BLaER1 treated with 17β-estradiol and CSF1 and Interleukin-3, amounts not matched to agents 10 nM and 100 nM (cell line): ENCODE measurements at regions not wholly inside any gene's neighbourhood (a gene's known extent, or its start where the extent isn't known, plus 50 kb on each side); places are given as distances from the start of the nearest gene placed in this dataset.

Experiments
- H3K27ac ChIP-seq, 11 experiments: shearing (Covaris generic); formaldehyde crosslinking; 2 replicates each; pipeline ENCODE4 v1.8.1; 2022
- H3K27me3 ChIP-seq, 11 experiments: shearing (Covaris generic); formaldehyde crosslinking; 2 replicates each; pipeline ENCODE4 v1.8.1; 2022
- H3K36me3 ChIP-seq, 11 experiments: shearing (Covaris generic); formaldehyde crosslinking; 2 replicates each; pipeline ENCODE4 v1.8.1; 2022
- H3K4me1 ChIP-seq, 10 experiments: shearing (Covaris generic); formaldehyde crosslinking; 2 replicates each; pipeline ENCODE4 v1.8.1; 2022
- H3K4me2 ChIP-seq, 11 experiments: shearing (Covaris generic); formaldehyde crosslinking; 2 replicates each; pipeline ENCODE4 v1.8.1; 2022
- H3K4me3 ChIP-seq, 10 experiments: shearing (Covaris generic); formaldehyde crosslinking; 2 replicates each; pipeline ENCODE4 v1.8.1; 2022
- H3K9ac ChIP-seq, 11 experiments: shearing (Covaris generic); formaldehyde crosslinking; 2 replicates each; pipeline ENCODE4 v1.8.1; 2022
- H3K9me3 ChIP-seq, 11 experiments: shearing (Covaris generic); formaldehyde crosslinking; replicated peaks in 1 of 11; 2 replicates each; pipeline ENCODE4 v1.8.1; 2022
- H4K20me1 ChIP-seq, 11 experiments: shearing (Covaris generic); formaldehyde crosslinking; 2 replicates each; pipeline ENCODE4 v1.8.1; 2022
- Cebpa-rat ChIP-seq, 11 experiments: shearing (Covaris generic); IDR thresholded peaks; 2 replicates each; pipeline ENCODE4 v1.8.1; 2022

DNA sequence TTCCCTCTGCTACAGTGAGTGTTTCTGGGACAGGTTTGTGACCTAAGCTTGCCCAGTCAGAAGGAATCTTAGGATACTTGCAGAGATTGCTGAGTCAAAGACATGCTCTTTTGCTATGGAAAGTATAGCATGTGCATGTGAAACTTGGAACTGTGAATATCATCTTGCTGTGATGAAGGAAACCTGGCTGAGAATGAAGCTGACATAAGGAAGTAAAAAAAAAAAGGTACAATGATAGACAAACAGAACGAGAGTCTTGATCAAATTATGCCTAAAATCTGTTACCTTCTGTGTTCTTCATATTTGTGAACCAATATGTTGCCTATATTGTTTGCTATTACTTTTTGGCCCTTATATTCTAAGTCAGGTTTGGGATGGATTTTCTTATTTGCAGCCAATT is 525.7 kb downstream of the NPIPA7 start:
- Histone ChIP-seq H3K27me3 (no peaks in the 10 kb centered on the region), H3K27ac (no peak overlapping the region), H3K9me3 (peaks cover 25 to 47% (median 36%) of the 10 kb centered on the region in 11 experiments), H3K36me3 (no peaks in the 10 kb centered on the region), H3K9ac (no peak overlapping the region), H3K4me2 (no peak overlapping the region), H4K20me1 (no peaks in the 10 kb centered on the region), H3K4me1 (peaks cover 0 to 5% (median 2%) of the 10 kb centered on the region in 10 experiments; a peak in 6 of 20 replicates), H3K4me3 (no peak overlapping the region)
- no peak for TF ChIP-seq Cebpa-rat (IDR thresholded peaks at IDR 0.05)

DNA sequence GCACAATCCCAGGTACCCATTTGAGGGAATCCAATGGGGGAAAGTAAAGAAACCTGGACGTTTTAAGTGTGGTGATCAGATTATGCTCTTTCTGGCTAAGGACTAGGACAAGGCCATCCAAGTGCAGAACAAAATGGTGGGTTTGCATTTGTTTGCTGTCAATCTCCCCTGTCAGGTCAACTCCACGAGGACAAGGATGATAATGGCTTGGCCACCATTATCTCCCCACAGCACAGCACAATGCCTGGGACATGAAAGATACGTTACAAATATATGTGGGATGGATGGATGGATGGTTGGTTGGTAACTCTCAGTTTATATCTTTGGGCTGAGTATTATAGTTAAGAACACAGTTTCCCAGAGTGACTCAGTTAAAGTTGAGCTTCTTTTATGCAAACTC is 526.9 kb downstream of the NPIPA7 start:
- Histone ChIP-seq H3K9me3 (peaks cover 22 to 35% (median 27%) of the 10 kb centered on the region in 11 experiments), H3K4me2 (no peak overlapping the region), H4K20me1 (no peaks in the 10 kb centered on the region), H3K27ac (no peak overlapping the region), H3K27me3 (no peaks in the 10 kb centered on the region), H3K4me3 (no peak overlapping the region), H3K4me1 (peaks cover 0 to 10% (median 3%) of the 10 kb centered on the region in 10 experiments; a peak in 6 of 20 replicates), H3K9ac (no peak overlapping the region), H3K36me3 (no peaks in the 10 kb centered on the region)
- no peak for TF ChIP-seq Cebpa-rat (IDR thresholded peaks at IDR 0.05)

DNA sequence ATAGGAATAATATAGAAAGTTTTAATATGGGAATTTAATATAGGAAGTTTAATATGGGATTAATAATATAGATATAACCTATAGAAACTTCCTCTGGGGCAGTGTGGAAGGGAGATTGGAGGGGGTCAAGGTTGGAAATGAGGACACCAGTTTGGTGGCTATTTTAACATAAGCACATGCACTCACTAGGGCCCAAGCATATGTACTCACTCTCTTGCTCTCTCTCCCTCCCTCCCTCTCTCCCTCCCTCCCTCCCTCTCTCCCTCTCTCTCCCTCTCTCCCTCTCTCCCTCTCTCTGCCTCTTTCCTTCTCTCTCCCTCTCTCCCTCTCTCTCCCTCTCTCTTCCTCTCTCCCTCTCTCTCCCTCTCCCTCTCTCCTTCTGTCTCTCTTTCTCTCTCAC is 528.1 kb downstream of the NPIPA7 start:
- Histone ChIP-seq H3K4me2 (no peak overlapping the region), H3K9ac (no peak overlapping the region)
- TF ChIP-seq Cebpa-rat (IDR thresholded peaks at IDR 0.05), result no peak

DNA sequence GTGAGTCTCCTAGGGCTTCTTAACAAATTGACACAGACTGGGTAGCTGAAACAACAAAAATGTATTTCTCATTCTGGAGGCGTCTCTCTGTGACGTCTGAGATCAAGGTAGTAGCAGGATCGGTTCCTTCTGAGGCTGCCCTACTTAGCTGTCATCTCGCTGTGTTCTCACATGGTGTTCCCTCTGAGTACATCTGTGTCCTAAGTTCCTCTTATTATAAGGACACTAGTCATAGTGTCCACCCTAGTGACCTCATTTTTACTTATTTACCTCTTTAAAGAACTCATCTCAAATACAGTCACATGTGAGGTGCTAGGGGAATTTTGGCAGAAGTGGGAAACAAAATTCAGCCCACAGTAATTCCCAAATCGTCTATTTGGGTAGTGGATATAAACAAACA is 529.1 kb downstream of the NPIPA7 start:
- peaks cover 0 to 10% (median 3%) of the 10 kb centered on the region in 10 experiments; a peak in 6 of 20 replicates for H3K4me1 ChIP-seq

More for the DNA sequence above, 528.1 kb downstream of the NPIPA7 start:
- Histone ChIP-seq H3K4me3 (no peak overlapping the region), H3K36me3 (no peaks in the 10 kb centered on the region), H4K20me1 (no peaks in the 10 kb centered on the region), H3K4me1 (peaks cover 0 to 10% (median 3%) of the 10 kb centered on the region in 10 experiments; a peak in 6 of 20 replicates), H3K27ac (no peak overlapping the region), H3K9me3 (peaks cover 19 to 32% (median 22%) of the 10 kb centered on the region in 11 experiments; a peak in 21 of 22 replicates), H3K27me3 (no peaks in the 10 kb centered on the region)

DNA sequence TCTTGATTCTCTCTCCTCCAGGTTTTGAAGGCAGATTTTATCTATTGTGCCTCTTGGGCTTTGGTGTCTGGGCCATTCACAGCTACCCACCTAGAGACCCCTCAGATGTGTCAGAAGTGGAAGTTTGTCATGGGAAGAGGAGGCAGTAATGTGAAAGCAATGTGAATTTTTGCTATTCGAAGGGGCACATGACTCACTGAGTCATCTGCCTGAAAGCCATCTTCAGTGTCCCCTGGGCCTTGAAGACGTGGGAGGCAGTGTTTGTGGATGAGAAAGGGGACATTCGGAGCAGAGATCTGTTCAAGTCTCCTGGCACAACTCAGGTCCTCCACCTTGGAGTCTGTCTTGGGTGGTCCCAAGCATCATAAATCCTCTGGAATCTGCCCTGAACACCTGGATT is 530.2 kb downstream of the NPIPA7 start:
- Histone ChIP-seq H3K4me1 (peaks cover 0 to 10% (median 3%) of the 10 kb centered on the region in 10 experiments; a peak in 6 of 20 replicates), H3K36me3 (no peaks in the 10 kb centered on the region), H3K4me2 (0 out of 22 replicates have a peak overlapping the region, but pooled peaks of 5 of the 11 experiments have one; percentile 8 to 29 (median 19)), H4K20me1 (no peaks in the 10 kb centered on the region), H3K4me3 (no peak overlapping the region), H3K9me3 (peaks cover 3 to 15% (median 12%) of the 10 kb centered on the region in 11 experiments; a peak in 13 of 22 replicates), H3K9ac (no peak overlapping the region), H3K27ac (no peak overlapping the region), H3K27me3 (no peaks in the 10 kb centered on the region)
- TF ChIP-seq Cebpa-rat (IDR thresholded peaks at IDR 0.05), result no peak

More for the DNA sequence above, 529.1 kb downstream of the NPIPA7 start:
- H4K20me1 ChIP-seq, result no peaks in the 10 kb centered on the region
- peaks cover 11 to 24% (median 17%) of the 10 kb centered on the region in 11 experiments; a peak in 21 of 22 replicates for H3K9me3 ChIP-seq
- no peaks in the 10 kb centered on the region for H3K36me3 ChIP-seq
- no peak overlapping the region for H3K9ac ChIP-seq
- no peak for TF ChIP-seq Cebpa-rat (IDR thresholded peaks at IDR 0.05)
- H3K4me2 ChIP-seq, result no peak overlapping the region
- H3K27me3 ChIP-seq, result no peaks in the 10 kb centered on the region
- no peak overlapping the region for H3K27ac ChIP-seq
- H3K4me3 ChIP-seq, result no peak overlapping the region

DNA sequence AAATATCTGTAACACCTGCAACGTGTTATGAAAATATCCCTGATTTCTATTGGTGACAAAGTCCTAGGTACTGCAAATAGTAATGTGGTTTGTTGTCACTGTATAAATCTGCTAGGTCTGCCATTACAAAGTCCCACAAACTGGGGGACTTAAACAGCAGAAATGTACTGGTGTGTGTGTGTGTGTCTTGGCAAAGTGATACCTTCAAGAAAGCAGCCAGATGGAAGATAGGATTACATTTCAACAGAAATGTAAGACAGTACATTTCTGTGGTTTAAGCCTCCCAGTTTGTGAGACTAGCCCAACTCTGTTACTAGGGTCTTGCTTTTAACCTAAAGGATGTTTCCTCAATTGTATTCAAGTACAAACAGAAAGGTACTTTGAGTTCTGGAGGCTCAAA is 531.7 kb downstream of the NPIPA7 start:
- H3K4me1 ChIP-seq, result peaks cover 0 to 10% (median 3%) of the 10 kb centered on the region in 10 experiments; a peak in 6 of 20 replicates
- peaks cover 0 to 13% (median 9%) of the 10 kb centered on the region in 11 experiments; a peak in 11 of 22 replicates for H3K9me3 ChIP-seq
- no peak overlapping the region for H3K9ac ChIP-seq
- no peak overlapping the region for H3K4me2 ChIP-seq
- no peaks in the 10 kb centered on the region for H3K27me3 ChIP-seq
- no peak for TF ChIP-seq Cebpa-rat (IDR thresholded peaks at IDR 0.05)
- H3K27ac ChIP-seq, result no peak overlapping the region
- H3K36me3 ChIP-seq, result no peaks in the 10 kb centered on the region
- no peaks in the 10 kb centered on the region for H4K20me1 ChIP-seq
- H3K4me3 ChIP-seq, result no peak overlapping the region

DNA sequence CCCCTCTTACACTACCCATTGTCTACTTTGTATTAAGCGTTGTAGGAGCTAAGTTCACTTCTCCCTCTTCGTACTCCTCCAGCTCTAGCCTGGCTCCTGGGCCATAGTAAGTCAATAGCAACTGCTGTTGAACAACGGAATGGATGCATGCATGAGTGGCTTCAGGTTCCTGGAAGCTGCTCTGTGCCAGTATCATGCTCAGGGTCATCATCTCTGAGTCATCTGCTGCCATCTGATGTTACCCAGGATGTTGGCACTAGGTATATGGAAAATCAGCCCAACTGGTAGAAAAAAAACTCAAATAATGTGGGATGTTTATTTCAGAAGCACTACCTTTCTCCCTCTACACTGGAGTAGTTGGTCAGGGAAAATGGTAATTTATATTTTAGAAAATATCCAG is 536.8 kb downstream of the NPIPA7 start:
- Histone ChIP-seq H3K4me1 (no peaks in the 10 kb centered on the region), H3K9me3 (peaks cover 0 to 13% (median 9%) of the 10 kb centered on the region in 11 experiments; a peak in 11 of 22 replicates), H3K9ac (no peak overlapping the region), H4K20me1 (no peaks in the 10 kb centered on the region), H3K27ac (no peak overlapping the region), H3K4me2 (no peak overlapping the region), H3K36me3 (no peaks in the 10 kb centered on the region), H3K4me3 (no peak overlapping the region), H3K27me3 (no peaks in the 10 kb centered on the region)
- TF ChIP-seq Cebpa-rat (IDR thresholded peaks at IDR 0.05), result no peak

DNA sequence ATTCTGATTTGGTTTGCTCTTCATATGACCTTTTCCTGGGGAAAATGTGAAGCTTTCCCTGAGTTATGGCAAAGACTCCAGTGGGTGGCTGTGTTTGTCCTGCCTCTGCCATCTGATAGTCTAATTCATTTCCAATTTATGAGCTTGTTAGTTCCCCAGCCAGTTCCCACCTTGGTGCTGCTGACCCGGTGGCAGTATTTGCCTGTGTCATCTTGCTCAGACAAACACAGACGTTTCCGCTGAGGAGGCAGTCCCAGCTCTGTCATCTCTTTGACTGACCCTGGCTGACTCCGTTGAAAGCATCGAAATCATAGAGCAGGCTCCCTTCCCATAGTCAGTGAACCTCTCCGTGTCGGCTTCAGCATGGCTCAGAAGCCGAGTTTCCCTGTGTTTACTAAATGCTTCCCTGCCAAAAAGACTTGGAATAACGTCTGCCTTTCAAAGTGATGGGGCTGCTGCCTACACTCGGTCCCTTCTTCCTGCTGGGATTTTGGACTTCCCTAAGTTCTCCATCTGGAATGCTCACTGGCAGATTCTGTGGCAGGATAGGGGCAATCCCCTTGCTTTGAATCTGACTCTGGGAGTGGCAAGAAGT is 538.3 kb downstream of the NPIPA7 start:
- TF ChIP-seq Cebpa-rat (IDR thresholded peaks at IDR 0.05), result no peak
- Histone ChIP-seq H3K4me1 (no peaks in the 10 kb centered on the region), H3K9ac (no peak overlapping the region), H4K20me1 (no peaks in the 10 kb centered on the region), H3K4me3 (no peak overlapping the region), H3K36me3 (no peaks in the 10 kb centered on the region), H3K27ac (no peak overlapping the region), H3K27me3 (no peaks in the 10 kb centered on the region), H3K4me2 (no peak overlapping the region), H3K9me3 (peaks cover 0 to 2% (median 0%) of the 10 kb centered on the region in 11 experiments; a peak in 2 of 22 replicates)

DNA sequence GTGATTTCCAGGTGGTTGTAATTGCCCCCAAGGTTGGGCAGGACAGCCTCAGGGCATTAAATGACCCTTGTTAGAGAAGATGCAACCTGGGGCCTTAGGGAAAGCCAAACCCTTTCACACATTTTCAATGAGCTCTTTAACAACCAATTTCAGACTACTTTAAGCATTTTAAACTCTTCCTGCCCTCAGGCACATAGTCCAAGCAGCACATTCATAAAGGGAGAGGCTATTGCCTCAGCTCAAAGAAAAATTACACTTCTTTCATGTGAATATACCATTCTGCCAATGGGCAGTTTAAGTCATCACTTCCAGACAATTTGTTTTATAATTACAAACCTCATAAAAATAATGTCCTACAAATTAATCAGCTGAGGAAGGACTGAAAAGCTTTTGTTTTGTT is 544.5 kb downstream of the NPIPA7 start:
- H3K27me3 ChIP-seq, result no peaks in the 10 kb centered on the region
- H3K9me3 ChIP-seq, result peaks cover 0 to 13% (median 0%) of the 10 kb centered on the region in 11 experiments; a peak in 3 of 22 replicates
- no peaks in the 10 kb centered on the region for H3K36me3 ChIP-seq
- H3K4me1 ChIP-seq, result peaks cover 0 to 4% (median under 1%) of the 10 kb centered on the region in 10 experiments; a peak in 6 of 20 replicates
- no peak overlapping the region for H3K4me3 ChIP-seq
- no peak for TF ChIP-seq Cebpa-rat (IDR thresholded peaks at IDR 0.05)
- no peak overlapping the region for H3K4me2 ChIP-seq
- H3K27ac ChIP-seq, result no peak overlapping the region
- no peaks in the 10 kb centered on the region for H4K20me1 ChIP-seq
- H3K9ac ChIP-seq, result no peak overlapping the region

DNA sequence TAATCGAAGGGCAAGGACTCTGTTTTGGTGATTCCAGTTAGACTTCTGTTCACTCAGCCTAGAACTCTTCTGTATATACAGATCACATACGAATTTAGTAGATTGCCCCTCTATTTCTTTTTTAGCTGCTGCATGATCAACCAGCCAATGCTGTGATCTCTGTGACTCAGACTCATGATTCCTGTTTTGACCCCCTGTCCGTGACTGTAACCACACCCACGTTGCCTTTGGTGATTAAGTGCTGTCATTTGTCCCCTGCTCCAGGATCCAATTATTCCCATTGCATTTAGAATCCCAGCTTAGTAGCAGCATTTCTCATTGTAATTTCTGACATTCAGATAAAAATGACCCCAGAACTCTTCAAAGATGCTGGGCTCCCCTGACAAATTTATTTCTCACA is 545.7 kb downstream of the NPIPA7 start:
- peaks cover 0 to 13% (median 0%) of the 10 kb centered on the region in 11 experiments; a peak in 3 of 22 replicates for H3K9me3 ChIP-seq
- H3K27ac ChIP-seq, result no peak overlapping the region
- no peaks in the 10 kb centered on the region for H3K36me3 ChIP-seq
- no peak for TF ChIP-seq Cebpa-rat (IDR thresholded peaks at IDR 0.05)
- peaks cover 0 to 13% (median 4%) of the 10 kb centered on the region in 10 experiments; a peak in 7 of 20 replicates for H3K4me1 ChIP-seq
- no peaks in the 10 kb centered on the region for H4K20me1 ChIP-seq
- no peak overlapping the region for H3K4me2 ChIP-seq
- H3K27me3 ChIP-seq, result no peaks in the 10 kb centered on the region
- no peak overlapping the region for H3K4me3 ChIP-seq
- no peak overlapping the region for H3K9ac ChIP-seq
